H9 (cell line): ENCODE measurements at regions not wholly inside any gene's neighbourhood (a gene's known extent, or its start where the extent isn't known, plus 50 kb on each side); places are given as distances from the start of the nearest gene placed in this dataset.

Experiments used
- DNase-seq: peaks from one replicate; pipeline ENCODE4 v3.0.0-alpha.2; 2017
- H2AFZ ChIP-seq: one replicate; pipeline ENCODE4 v1.6.1; 2013; ENCODE audit warnings: mild to moderate bottlenecking, low read length, control low read depth, moderate library complexity
- H2AK5ac ChIP-seq: 2 replicates; pipeline ENCODE4 v1.6.1; 2013; ENCODE audit warnings: low read length, control low read depth, mixed read lengths; ENCODE audit not compliant: insufficient read length
- H2BK120ac ChIP-seq: one replicate; pipeline ENCODE4 v1.6.1; 2013; ENCODE audit warnings: low read depth, mild to moderate bottlenecking, low read length, control low read depth, inconsistent platforms; ENCODE audit not compliant: poor library complexity, severe bottlenecking
- H2BK12ac ChIP-seq: 2 replicates; pipeline ENCODE4 v1.6.1; 2013; ENCODE audit warnings: low read length, control low read depth, mixed read lengths, low read depth; ENCODE audit not compliant: insufficient read length
- H2BK15ac ChIP-seq: 2 replicates; pipeline ENCODE4 v1.6.1; 2013; ENCODE audit warnings: low read depth, low read length, control low read depth
- H2BK20ac ChIP-seq: one replicate; pipeline ENCODE4 v1.6.1; 2013; ENCODE audit warnings: low read depth, mild to moderate bottlenecking, low read length, control low read depth, inconsistent platforms; ENCODE audit not compliant: poor library complexity, severe bottlenecking
- H2BK5ac ChIP-seq: 2 replicates; pipeline ENCODE4 v1.6.1; 2013; ENCODE audit warnings: low read length, control low read depth, mixed read lengths; ENCODE audit not compliant: insufficient read length
- H3K14ac ChIP-seq: 2 replicates; pipeline ENCODE4 v1.6.1; 2013; ENCODE audit warnings: low read length, control low read depth; ENCODE audit not compliant: insufficient read depth
- H3K18ac ChIP-seq: 2 replicates; pipeline ENCODE4 v1.6.1; 2013; ENCODE audit warnings: low read depth, mild to moderate bottlenecking, mixed read lengths, low read length, control low read depth; ENCODE audit not compliant: insufficient read length
- H3K23ac ChIP-seq: 2 replicates; pipeline ENCODE4 v1.6.1; 2013; ENCODE audit warnings: low read length, control low read depth, mixed read lengths, low read depth; ENCODE audit not compliant: insufficient read length
- H3K23me2 ChIP-seq: 2 replicates; pipeline ENCODE4 v1.6.1; 2013; ENCODE audit warnings: low read depth, mild to moderate bottlenecking, mixed read lengths, low read length, control low read depth; ENCODE audit not compliant: insufficient read length, poor library complexity, severe bottlenecking
- H3K27ac ChIP-seq: 2 replicates; pipeline ENCODE4 v1.5.1; 2013; ENCODE audit warnings: low read length, control low read depth, mixed read lengths, low read depth; ENCODE audit not compliant: insufficient read length
- H3K27me3 ChIP-seq: 2 replicates; pipeline ENCODE4 v1.6.1; 2013; ENCODE audit warnings: low read length, control low read depth, inconsistent platforms; ENCODE audit not compliant: insufficient read depth
- H3K4ac ChIP-seq: 2 replicates; pipeline ENCODE4 v1.6.1; 2013; ENCODE audit warnings: low read depth, mild to moderate bottlenecking, control low read depth, inconsistent platforms, low read length, moderate library complexity
- H3K4me1 ChIP-seq: 2 replicates; pipeline ENCODE4 v1.6.1; 2013; ENCODE audit warnings: low read length, control low read depth, inconsistent platforms; ENCODE audit not compliant: insufficient read depth
- H3K4me2 ChIP-seq: 2 replicates; pipeline ENCODE4 v1.6.1; 2013; ENCODE audit warnings: low read length, control low read depth, mixed read lengths; ENCODE audit not compliant: insufficient read length, insufficient read depth
- H3K56ac ChIP-seq: 2 replicates; pipeline ENCODE4 v1.6.1; 2013; ENCODE audit warnings: low read depth, mild to moderate bottlenecking, mixed read lengths, low read length, control low read depth; ENCODE audit not compliant: insufficient read length
- H3K79me1 ChIP-seq: 2 replicates; pipeline ENCODE4 v1.6.1; 2013; ENCODE audit warnings: low read depth, mild to moderate bottlenecking, moderate library complexity, low read length, control low read depth, inconsistent platforms; ENCODE audit not compliant: insufficient read depth, poor library complexity, severe bottlenecking
- H3K79me2 ChIP-seq: 2 replicates; pipeline ENCODE4 v1.6.1; 2013; ENCODE audit warnings: low read length, control low read depth, inconsistent platforms; ENCODE audit not compliant: insufficient read depth
- H3K9ac ChIP-seq: 2 replicates; pipeline ENCODE4 v1.6.1; 2013; ENCODE audit warnings: low read length, control low read depth, mixed read lengths; ENCODE audit not compliant: insufficient read length; ENCODE audit errors: extremely low read depth
- H3K9me3 ChIP-seq: one replicate; pipeline ENCODE4 v1.6.1; 2013; ENCODE audit warnings: low read depth, low read length, inconsistent platforms; ENCODE audit not compliant: control insufficient read depth
- H3T11ph ChIP-seq: one replicate; pipeline ENCODE4 v1.6.1; 2013; ENCODE audit warnings: mild to moderate bottlenecking, low read length, control low read depth, inconsistent platforms
- H4K20me1 ChIP-seq: one replicate; pipeline ENCODE4 v1.6.1; 2013; ENCODE audit not compliant: control insufficient read depth, insufficient read length, insufficient read depth
- H4K5ac ChIP-seq: 2 replicates; pipeline ENCODE4 v1.6.1; 2013; ENCODE audit warnings: low read depth, mild to moderate bottlenecking, mixed read lengths, low read length, control low read depth; ENCODE audit not compliant: insufficient read length
- H4K8ac ChIP-seq: replicated peaks from 2 replicates; pipeline ENCODE4 v1.6.1; 2013; ENCODE audit warnings: low read length, control low read depth, mixed read lengths, low read depth; ENCODE audit not compliant: insufficient read length
- H4K91ac ChIP-seq: 2 replicates; pipeline ENCODE4 v1.6.1; 2013; ENCODE audit warnings: low read depth, mild to moderate bottlenecking, moderate library complexity, mixed read lengths, low read length, control low read depth; ENCODE audit not compliant: insufficient read length
- H3K27ac Mint-ChIP-seq, 3 experiments: 2 replicates in 2 of 3; 3 replicates in 1 of 3; pipeline ENCODE4 v1.8.0; 2020 to 2021; ENCODE audit warnings: mixed read lengths in 3 of 3, mild to moderate bottlenecking in 1 of 3, moderate library complexity in 1 of 3
- H3K27me3 Mint-ChIP-seq: 2 replicates; pipeline ENCODE4 v1.8.0; 2021; ENCODE audit warnings: low read depth, mild to moderate bottlenecking, moderate library complexity, mixed read lengths
- H3K36me3 Mint-ChIP-seq, 3 experiments: 2 replicates in 2 of 3; 3 replicates in 1 of 3; pipeline ENCODE4 v1.8.0; 2020 to 2021; ENCODE audit warnings: low read depth in 3 of 3, mixed read lengths in 3 of 3; ENCODE audit not compliant: insufficient read depth in 1 of 3
- H3K4me1 Mint-ChIP-seq, 2 experiments: 2 replicates each; pipeline ENCODE4 v1.8.0; 2020; ENCODE audit warnings: mixed read lengths in 2 of 2
- H3K4me3 Mint-ChIP-seq, 2 experiments: 2 replicates in 1 of 2; 3 replicates in 1 of 2; pipeline ENCODE4 v1.8.0; 2020 to 2021; ENCODE audit warnings: mild to moderate bottlenecking in 2 of 2, mixed read lengths in 2 of 2, moderate library complexity in 1 of 2
- H3K9me3 Mint-ChIP-seq, 2 experiments: 2 replicates in 1 of 2; 3 replicates in 1 of 2; pipeline ENCODE4 v1.8.0; 2020; ENCODE audit warnings: mild to moderate bottlenecking in 2 of 2, mixed read lengths in 2 of 2, moderate library complexity in 1 of 2
- CTCF ChIP-seq: fragments of 200-600 bp; sonication (generic); conservative IDR thresholded peaks from 3 replicates; pipeline ENCODE4 v1.8.0; 2021; ENCODE audit warnings: antibody characterized with exemption, mild to moderate bottlenecking
- WGBS: extraction: QIAGEN DNeasy Blood & Tissue Kit; methylation state at CpG from one replicate; pipeline ENCODE4 v1.1.7; 2013; ENCODE audit warnings: missing lambda C conversion rate, low lambda C conversion rate, mixed read lengths; ENCODE audit not compliant: insufficient read length; ENCODE audit errors: extremely low coverage; 5-methylcytosine and 5-hydroxymethylcytosine counted together

- no peak overlapping the region for H3K4me3 Mint-ChIP-seq
- H3K4me1 Mint-ChIP-seq = 0 out of 4 replicates have a peak, but pooled peaks cover 0 to 4% of the 10 kb centered on the region in 2 experiments
- DNase-seq = no peak
- no peak overlapping the region for H2BK12ac ChIP-seq
- H2BK5ac ChIP-seq = no peak overlapping the region
- H3K27ac ChIP-seq = no peak overlapping the region
- H4K20me1 ChIP-seq = no peaks in the 10 kb centered on the region
- H2AFZ ChIP-seq = no peak overlapping the region
- H3K14ac ChIP-seq = no peak overlapping the region
- no peak overlapping the region for H2BK20ac ChIP-seq
- no peak overlapping the region for H3T11ph ChIP-seq
- H3K9ac ChIP-seq = no peak overlapping the region
- no peak for TF ChIP-seq CTCF
- no peak overlapping the region for H4K5ac ChIP-seq
- H3K27me3 Mint-ChIP-seq = peaks cover 2% of the 10 kb centered on the region; the same call in 1 of the 2 replicates
- no peaks in the 10 kb centered on the region for H3K4me1 ChIP-seq
- peaks cover 0 to 6% (median 5%) of the 10 kb centered on the region in 3 experiments; a peak in 5 of 7 replicates for H3K36me3 Mint-ChIP-seq
- H3K23ac ChIP-seq = no peak overlapping the region
- no peak overlapping the region for H2BK120ac ChIP-seq
- no peaks in the 10 kb centered on the region for H3K79me2 ChIP-seq
- H2BK15ac ChIP-seq = no peak overlapping the region
- peaks cover 0 to 5% of the 10 kb centered on the region in 2 experiments; a peak in 4 of 5 replicates for H3K9me3 Mint-ChIP-seq
- H3K23me2 ChIP-seq = no peaks in the 10 kb centered on the region
- H4K91ac ChIP-seq = no peak overlapping the region
- no peak overlapping the region for H3K27ac Mint-ChIP-seq
- H3K79me1 ChIP-seq = no peaks in the 10 kb centered on the region
- no CpG with 5 or more reads among the region's 1 CpG for WGBS
- H3K56ac ChIP-seq = no peak overlapping the region
- no peak overlapping the region for H2AK5ac ChIP-seq
- H3K18ac ChIP-seq = no peak overlapping the region
- no peak overlapping the region for H4K8ac ChIP-seq
- no peak overlapping the region for H3K4me2 ChIP-seq
- H3K9me3 ChIP-seq = no peaks in the 10 kb centered on the region
- H3K4ac ChIP-seq = no peak overlapping the region
- H3K27me3 ChIP-seq = no peaks in the 10 kb centered on the region
These were observed 54.3 kb upstream of the WAC start for GRCh38 chr10:28478646-28479045.
